CD14-positive monocyte (primary cell): ENCODE measurements at regions not wholly inside any gene's neighbourhood (a gene's known extent, or its start where the extent isn't known, plus 50 kb on each side); places are given as distances from the start of the nearest gene placed in this dataset.

Experiments used
- DNase-seq, 3 donors: peaks; one replicate each; pipeline ENCODE4 v3.0.0-alpha.2; 2011 to 2022
- H2AFZ ChIP-seq: 2 replicates; pipeline ENCODE4 v1.6.0; 2012; ENCODE audit warnings: mild to moderate bottlenecking, low read depth, low read length, inconsistent platforms; ENCODE audit not compliant: insufficient read depth, poor library complexity, severe bottlenecking
- H3K27ac ChIP-seq, 2 donors: 1 replicate in 1 of 2; 2 replicates in 1 of 2; pipeline ENCODE4 v1.5.1; 2012 to 2013; ENCODE audit warnings: low read length in 2 of 2, control low read depth in 1 of 2, inconsistent platforms in 1 of 2, low read depth in 1 of 2, mild to moderate bottlenecking in 1 of 2
- H3K27me3 ChIP-seq, 2 donors: one replicate each; pipeline versions ENCODE4 v1.6.0 to v1.6.1; 2011 to 2013; ENCODE audit warnings: low read length in 2 of 2; ENCODE audit not compliant: control insufficient read depth in 2 of 2, insufficient read depth in 2 of 2
- H3K36me3 ChIP-seq, 2 donors: replicated peaks in 1 of 2; 1 replicate in 1 of 2; 2 replicates in 1 of 2; pipeline versions ENCODE4 v1.5.1 to v1.6.1; 2012 to 2013; ENCODE audit warnings: low read length in 2 of 2, control low read depth in 1 of 2, inconsistent platforms in 1 of 2, mild to moderate bottlenecking in 1 of 2; ENCODE audit not compliant: insufficient read depth in 2 of 2, control insufficient read depth in 1 of 2
- H3K4me1 ChIP-seq, 2 donors: 1 replicate in 1 of 2; 2 replicates in 1 of 2; pipeline versions ENCODE4 v1.5.1 to v1.6.1; 2012 to 2013; ENCODE audit warnings: low read length in 2 of 2, control low read depth in 1 of 2, inconsistent platforms in 1 of 2, mild to moderate bottlenecking in 1 of 2, moderate library complexity in 1 of 2; ENCODE audit not compliant: insufficient read depth in 2 of 2, control insufficient read depth in 1 of 2
- H3K4me2 ChIP-seq: replicated peaks from 2 replicates; pipeline ENCODE3; 2012; ENCODE audit warnings: low read length, moderate library complexity, mild to moderate bottlenecking; ENCODE audit not compliant: poor library complexity, severe bottlenecking; ENCODE audit errors: extremely low read depth
- H3K4me3 ChIP-seq, 3 experiments: fragments of 200-600 bp in 1 of 3; sonication (generic) in 1 of 3; replicated peaks in 1 of 3; 1 replicate in 2 of 3; 2 replicates in 1 of 3; pipeline ENCODE4 v1.5.1; 2011 to 2013; ENCODE audit warnings: low read length in 3 of 3, mild to moderate bottlenecking in 3 of 3, control low read depth in 2 of 3, low read depth in 2 of 3, inconsistent platforms in 1 of 3, moderate library complexity in 1 of 3
- H3K79me2 ChIP-seq: 2 replicates; pipeline ENCODE4 v1.6.0; 2012; ENCODE audit warnings: mild to moderate bottlenecking, control low read depth, inconsistent platforms, low read length, moderate library complexity; ENCODE audit not compliant: insufficient read depth
- H3K9ac ChIP-seq: 2 replicates; pipeline ENCODE4 v1.6.0; 2017; ENCODE audit warnings: low read length, mild to moderate bottlenecking; ENCODE audit not compliant: insufficient read depth, poor library complexity, severe bottlenecking
- H3K9me3 ChIP-seq, 2 donors: replicated peaks in 1 of 2; 1 replicate in 1 of 2; 2 replicates in 1 of 2; pipeline versions ENCODE4 v1.5.1 to v1.6.1; 2012 to 2013; ENCODE audit warnings: low read length in 2 of 2, control low read depth in 1 of 2; ENCODE audit not compliant: control insufficient read depth in 1 of 2, insufficient read depth in 1 of 2
- H4K20me1 ChIP-seq: 2 replicates; pipeline ENCODE4 v1.6.0; 2012; ENCODE audit warnings: mild to moderate bottlenecking, low read length, control low read depth, moderate library complexity; ENCODE audit not compliant: insufficient read depth
- H3K27ac Mint-ChIP-seq, 7 donors: one replicate each; pipeline ENCODE4 v1.8.0; 2020; ENCODE audit warnings: mild to moderate bottlenecking in 7 of 7, mixed read lengths in 7 of 7, moderate library complexity in 6 of 7, inconsistent platforms in 2 of 7
- H3K27me3 Mint-ChIP-seq, 3 donors: one replicate each; pipeline ENCODE4 v1.8.0; 2021 to 2022; ENCODE audit warnings: low read depth in 3 of 3, mild to moderate bottlenecking in 3 of 3, mixed read lengths in 3 of 3, moderate library complexity in 3 of 3, inconsistent platforms in 1 of 3
- H3K36me3 Mint-ChIP-seq, 2 donors: one replicate each; pipeline ENCODE4 v1.8.0; 2020; ENCODE audit warnings: mixed read lengths in 2 of 2, inconsistent platforms in 1 of 2, mild to moderate bottlenecking in 1 of 2
- H3K4me1 Mint-ChIP-seq: one replicate; pipeline ENCODE4 v1.8.0; 2020; ENCODE audit warnings: mild to moderate bottlenecking, mixed read lengths
- H3K4me3 Mint-ChIP-seq, 2 donors: one replicate each; pipeline ENCODE4 v1.8.0; 2020; ENCODE audit warnings: mild to moderate bottlenecking in 2 of 2, mixed read lengths in 2 of 2, moderate library complexity in 1 of 2
- H3K9me3 Mint-ChIP-seq, 7 donors: one replicate each; pipeline ENCODE4 v1.8.0; 2020 to 2022; ENCODE audit warnings: mixed read lengths in 7 of 7, mild to moderate bottlenecking in 6 of 7, moderate library complexity in 6 of 7, inconsistent platforms in 2 of 7
- WGBS: methylation state at CpG from one replicate; pipeline ENCODE4 v1.1.5; 2013; ENCODE audit warnings: missing lambda C conversion rate; ENCODE audit not compliant: insufficient coverage; 5-methylcytosine and 5-hydroxymethylcytosine counted together
- intact Hi-C, 2 donors: fragments of 100-400 bp; cut with micrococcal nuclease; formaldehyde crosslinking; loops; one replicate each; pipeline versions ENCODE4 v1.15.0 to v1.15.1; 2023
- TF ChIP-seq, protein P1 (sequence below): fragments of 200-600 bp; IDR thresholded peaks from one replicate; pipeline ENCODE4 v1.8.0; 2022; ENCODE audit warnings: antibody characterized with exemption, mild to moderate bottlenecking

DNA sequence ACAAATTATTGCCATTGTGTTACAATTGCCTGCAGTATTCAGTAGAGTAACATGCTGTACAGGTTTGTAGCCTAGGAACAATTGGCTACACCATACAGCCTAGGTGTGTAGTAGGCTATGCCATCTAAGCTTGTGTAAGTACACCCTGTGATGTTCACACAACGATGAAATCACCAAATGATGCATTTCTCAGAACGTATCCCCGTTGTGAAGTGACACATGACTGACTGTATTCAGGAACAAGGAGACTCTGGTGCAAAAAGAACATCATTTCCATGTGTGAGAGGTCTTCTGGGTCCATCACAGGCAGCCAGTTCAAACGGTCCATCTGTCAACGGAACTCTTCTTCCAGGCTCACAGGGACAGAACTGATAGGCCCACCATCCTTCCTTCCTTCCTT is 263.7 kb downstream of the ANAPC1 start:
- no peaks in the 10 kb centered on the region for H3K27me3 ChIP-seq
- intact Hi-C loops: no loop called here
- Mint-ChIP-seq H3K36me3 (peaks cover 3% of the 10 kb centered on the region in 2 donors), H3K27ac (peak overlapping the region in 5 of 7 donors; percentile 46 to 80 (median 73)), H3K4me3 (no peak overlapping the region), H3K9me3 (no peaks in the 10 kb centered on the region), H3K4me1 (peaks cover 73% of the 10 kb centered on the region), H3K27me3 (peaks cover 0 to 2% (median 2%) of the 10 kb centered on the region in 3 donors)
- peak overlapping the region in 1 of 2 donors; percentile 28 for H3K27ac ChIP-seq
- H3K4me2 ChIP-seq: no peak overlapping the region
- no peaks in the 10 kb centered on the region for H3K79me2 ChIP-seq
- DNase-seq: peak in 1 of 3 donors; percentile 31
- peaks cover 62 to 78% of the 10 kb centered on the region in 2 donors for H3K4me1 ChIP-seq
- no peak overlapping the region for H3K9ac ChIP-seq
- H3K36me3 ChIP-seq: no peaks in the 10 kb centered on the region
- WGBS: 72% methylated on average over 5 of the region's 5 CpGs
- no peak overlapping the region for H3K4me3 ChIP-seq
- TF ChIP-seq, protein P1, sequence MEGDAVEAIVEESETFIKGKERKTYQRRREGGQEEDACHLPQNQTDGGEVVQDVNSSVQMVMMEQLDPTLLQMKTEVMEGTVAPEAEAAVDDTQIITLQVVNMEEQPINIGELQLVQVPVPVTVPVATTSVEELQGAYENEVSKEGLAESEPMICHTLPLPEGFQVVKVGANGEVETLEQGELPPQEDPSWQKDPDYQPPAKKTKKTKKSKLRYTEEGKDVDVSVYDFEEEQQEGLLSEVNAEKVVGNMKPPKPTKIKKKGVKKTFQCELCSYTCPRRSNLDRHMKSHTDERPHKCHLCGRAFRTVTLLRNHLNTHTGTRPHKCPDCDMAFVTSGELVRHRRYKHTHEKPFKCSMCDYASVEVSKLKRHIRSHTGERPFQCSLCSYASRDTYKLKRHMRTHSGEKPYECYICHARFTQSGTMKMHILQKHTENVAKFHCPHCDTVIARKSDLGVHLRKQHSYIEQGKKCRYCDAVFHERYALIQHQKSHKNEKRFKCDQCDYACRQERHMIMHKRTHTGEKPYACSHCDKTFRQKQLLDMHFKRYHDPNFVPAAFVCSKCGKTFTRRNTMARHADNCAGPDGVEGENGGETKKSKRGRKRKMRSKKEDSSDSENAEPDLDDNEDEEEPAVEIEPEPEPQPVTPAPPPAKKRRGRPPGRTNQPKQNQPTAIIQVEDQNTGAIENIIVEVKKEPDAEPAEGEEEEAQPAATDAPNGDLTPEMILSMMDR: no peak
- H3K9me3 ChIP-seq: no peaks in the 10 kb centered on the region
- no peak overlapping the region for H2AFZ ChIP-seq
- no peaks in the 10 kb centered on the region for H4K20me1 ChIP-seq

DNA sequence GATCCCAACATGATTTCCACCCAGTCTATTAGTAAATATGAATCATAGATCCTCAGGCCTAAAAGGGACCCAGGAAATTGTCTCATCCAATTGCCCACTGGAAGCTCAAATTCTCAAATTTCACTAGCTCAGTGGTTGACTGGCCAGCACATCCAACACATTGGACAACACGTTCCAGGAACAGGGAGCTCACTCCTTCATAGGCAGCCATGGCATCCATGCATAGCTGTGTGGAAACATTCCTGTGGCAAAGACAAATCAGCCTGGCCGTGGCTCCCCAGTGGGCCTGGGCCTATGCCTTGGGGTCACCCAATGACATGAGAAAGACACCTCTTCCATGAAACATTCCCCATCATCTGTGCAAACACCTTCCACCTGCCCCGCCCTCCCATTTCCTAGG is 261.1 kb downstream of the ANAPC1 start:
- 95% methylated on average over 3 of the region's 3 CpGs for WGBS
- H3K27ac ChIP-seq: peak overlapping the region; percentile 27 to 88

More for the DNA sequence above, 261.1 kb downstream of the ANAPC1 start:
- peaks cover 7 to 12% of the 10 kb centered on the region in 2 donors for H3K36me3 Mint-ChIP-seq
- Histone ChIP-seq H3K4me1 (peaks cover 66 to 81% of the 10 kb centered on the region in 2 donors), H3K27me3 (no peaks in the 10 kb centered on the region), H3K4me3 (no peak overlapping the region), H4K20me1 (no peaks in the 10 kb centered on the region), H3K79me2 (no peaks in the 10 kb centered on the region), H2AFZ (no peak overlapping the region), H3K4me2 (no peak overlapping the region), H3K9me3 (peaks cover 0 to 8% of the 10 kb centered on the region in 2 donors), H3K9ac (no peak overlapping the region), H3K36me3 (no peaks in the 10 kb centered on the region)
- H3K27me3 Mint-ChIP-seq: peaks cover 0 to 2% (median 0%) of the 10 kb centered on the region in 3 donors
- H3K9me3 Mint-ChIP-seq: peaks cover 3 to 14% (median 10%) of the 10 kb centered on the region in 7 donors
- H3K4me1 Mint-ChIP-seq: peaks cover 73% of the 10 kb centered on the region
- H3K27ac Mint-ChIP-seq: peak overlapping the region; percentile 90 to 98 (median 96)
- DNase-seq: no peak
- TF ChIP-seq, protein P1: no peak
- intact Hi-C loops: no loop called here
- no peak overlapping the region for H3K4me3 Mint-ChIP-seq
